Upper lobe of right lung (tissue), 1 donor: ENCODE measurements at regions not wholly inside any gene's neighbourhood (a gene's known extent, or its start where the extent isn't known, plus 50 kb on each side); places are given as distances from the start of the nearest gene placed in this dataset.

Experiments
- ATAC-seq: fragments of 200-7000 bp; cut with Tn5 transposase; one replicate; pipeline ENCODE4 v1.9.1; 2020; ENCODE audit warnings: mild to moderate bottlenecking, moderate library complexity
- DNase-seq: peaks from one replicate; pipeline ENCODE4 v3.0.0-alpha.2; 2020
- H3K27ac ChIP-seq: fragments of 200-600 bp; one replicate; pipeline ENCODE4 v1.8.0; 2022
- H3K27me3 ChIP-seq: fragments of 200-600 bp; one replicate; pipeline ENCODE4 v1.8.0; 2022; ENCODE audit warnings: mild to moderate bottlenecking
- H3K36me3 ChIP-seq: fragments of 200-600 bp; one replicate; pipeline ENCODE4 v1.8.0; 2022
- H3K4me1 ChIP-seq: fragments of 200-600 bp; one replicate; pipeline ENCODE4 v1.8.0; 2022
- H3K4me3 ChIP-seq: fragments of 200-600 bp; one replicate; pipeline ENCODE4 v1.8.0; 2022; ENCODE audit warnings: mild to moderate bottlenecking
- H3K9me3 ChIP-seq: fragments of 200-600 bp; one replicate; pipeline ENCODE4 v1.8.0; 2022
- intact Hi-C: fragments of 100-400 bp; cut with DNase I; formaldehyde crosslinking; loops from one replicate; pipeline ENCODE4 v1.11.0; 2022
- TF ChIP-seq, protein P1 (sequence below): fragments of 200-600 bp; IDR thresholded peaks from one replicate; pipeline ENCODE4 v1.8.0; 2022; ENCODE audit warnings: antibody characterized with exemption
- donor health status: DM: no; HTN: yes; CAD: no; lungs with severe emphysema.

DNA sequence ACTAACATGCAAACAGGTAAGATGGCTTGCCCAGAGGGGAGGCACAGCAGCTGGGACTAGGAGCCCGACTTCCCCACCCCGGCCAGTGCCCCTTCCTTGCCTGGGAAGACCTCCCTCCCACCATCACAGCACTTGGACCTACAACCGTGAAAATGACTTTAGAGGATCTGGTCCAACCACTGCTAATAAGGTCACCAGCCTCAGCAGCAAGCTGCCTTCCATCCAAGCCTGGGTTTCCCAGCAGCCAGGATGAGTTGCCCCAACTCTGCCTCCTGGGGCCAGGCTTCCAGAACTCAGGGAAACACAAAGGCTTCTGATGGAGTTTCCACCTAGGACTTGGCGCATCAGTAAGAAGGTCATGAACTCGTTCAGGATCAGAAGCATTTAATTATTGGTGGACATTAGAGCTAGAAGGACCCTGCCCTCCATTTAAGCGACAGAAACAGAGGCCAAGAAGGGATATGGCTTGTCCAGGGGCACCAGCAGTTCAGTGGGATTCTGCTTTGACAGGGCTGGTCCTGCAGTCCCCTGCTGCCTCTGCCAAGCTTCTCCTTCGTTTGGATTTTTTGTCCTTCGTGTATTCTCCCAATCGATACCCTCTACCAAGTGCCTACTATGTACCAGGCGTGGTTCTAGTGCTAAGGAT, 403.0 kb upstream of the ID2 start:
- Histone ChIP-seq H3K27ac (no peak overlapping the region), H3K4me3 (no peak overlapping the region), H3K27me3 (no peaks in the 10 kb centered on the region), H3K4me1 (no peaks in the 10 kb centered on the region), H3K9me3 (no peaks in the 10 kb centered on the region), H3K36me3 (no peaks in the 10 kb centered on the region)
- TF ChIP-seq, protein P1, sequence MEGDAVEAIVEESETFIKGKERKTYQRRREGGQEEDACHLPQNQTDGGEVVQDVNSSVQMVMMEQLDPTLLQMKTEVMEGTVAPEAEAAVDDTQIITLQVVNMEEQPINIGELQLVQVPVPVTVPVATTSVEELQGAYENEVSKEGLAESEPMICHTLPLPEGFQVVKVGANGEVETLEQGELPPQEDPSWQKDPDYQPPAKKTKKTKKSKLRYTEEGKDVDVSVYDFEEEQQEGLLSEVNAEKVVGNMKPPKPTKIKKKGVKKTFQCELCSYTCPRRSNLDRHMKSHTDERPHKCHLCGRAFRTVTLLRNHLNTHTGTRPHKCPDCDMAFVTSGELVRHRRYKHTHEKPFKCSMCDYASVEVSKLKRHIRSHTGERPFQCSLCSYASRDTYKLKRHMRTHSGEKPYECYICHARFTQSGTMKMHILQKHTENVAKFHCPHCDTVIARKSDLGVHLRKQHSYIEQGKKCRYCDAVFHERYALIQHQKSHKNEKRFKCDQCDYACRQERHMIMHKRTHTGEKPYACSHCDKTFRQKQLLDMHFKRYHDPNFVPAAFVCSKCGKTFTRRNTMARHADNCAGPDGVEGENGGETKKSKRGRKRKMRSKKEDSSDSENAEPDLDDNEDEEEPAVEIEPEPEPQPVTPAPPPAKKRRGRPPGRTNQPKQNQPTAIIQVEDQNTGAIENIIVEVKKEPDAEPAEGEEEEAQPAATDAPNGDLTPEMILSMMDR = no peak
- DNase-seq (no peak), ATAC-seq (no peak)
- intact Hi-C loops = no loop called here

DNA sequence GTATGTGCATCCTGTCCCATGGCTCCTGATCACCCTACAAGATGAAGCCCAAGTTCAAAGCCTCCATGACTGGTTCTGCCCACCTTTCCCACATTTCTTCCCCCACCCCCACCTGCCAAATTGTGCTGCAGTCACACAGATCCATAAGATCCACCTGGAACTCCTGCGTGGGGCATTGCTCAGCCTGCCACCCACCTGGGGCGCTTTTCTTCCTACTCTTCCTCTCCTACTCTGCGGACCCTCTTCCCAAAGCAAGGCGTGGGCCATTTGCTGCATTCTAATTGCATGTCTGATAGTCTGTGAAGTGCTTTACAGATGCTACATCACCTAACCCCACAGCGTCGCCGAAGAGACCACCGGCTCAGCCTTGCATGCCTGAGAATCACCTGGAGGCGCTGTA, 402.4 kb upstream of the ID2 start:
- Histone ChIP-seq H3K4me3 (no peak overlapping the region), H3K27ac (no peak overlapping the region), H3K9me3 (no peaks in the 10 kb centered on the region), H3K36me3 (no peaks in the 10 kb centered on the region), H3K4me1 (no peaks in the 10 kb centered on the region), H3K27me3 (no peaks in the 10 kb centered on the region)
- DNase-seq (no peak), ATAC-seq (no peak)
- intact Hi-C loops = no loop called here
- TF ChIP-seq, protein P1 = no peak

DNA sequence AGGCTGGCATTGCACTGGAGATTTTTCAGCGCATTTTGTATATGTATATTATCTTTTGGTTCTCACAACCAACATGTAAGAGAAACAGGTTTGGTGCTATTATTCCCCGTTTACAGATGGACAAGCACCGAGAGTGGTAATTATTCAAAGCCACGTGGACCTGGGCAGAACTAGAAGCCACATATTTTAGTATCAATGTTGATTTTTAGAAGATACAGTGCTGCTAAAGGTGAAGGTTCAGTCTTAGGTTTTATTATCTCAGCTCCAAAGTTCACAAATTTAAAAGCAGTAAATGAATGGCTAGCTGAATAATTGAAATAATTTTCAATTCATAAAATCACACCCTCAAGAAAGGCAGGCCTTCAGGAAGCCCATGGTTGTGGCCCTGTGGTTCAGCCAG, 400.6 kb upstream of the ID2 start:
- intact Hi-C loops = no loop called here
- TF ChIP-seq, protein P1 = no peak
- Histone ChIP-seq H3K27me3 (no peaks in the 10 kb centered on the region), H3K9me3 (no peaks in the 10 kb centered on the region), H3K27ac (no peak overlapping the region), H3K36me3 (no peaks in the 10 kb centered on the region), H3K4me1 (no peaks in the 10 kb centered on the region), H3K4me3 (peak overlapping the region; percentile 8)
- DNase-seq = no peak
- no peak for ATAC-seq

DNA sequence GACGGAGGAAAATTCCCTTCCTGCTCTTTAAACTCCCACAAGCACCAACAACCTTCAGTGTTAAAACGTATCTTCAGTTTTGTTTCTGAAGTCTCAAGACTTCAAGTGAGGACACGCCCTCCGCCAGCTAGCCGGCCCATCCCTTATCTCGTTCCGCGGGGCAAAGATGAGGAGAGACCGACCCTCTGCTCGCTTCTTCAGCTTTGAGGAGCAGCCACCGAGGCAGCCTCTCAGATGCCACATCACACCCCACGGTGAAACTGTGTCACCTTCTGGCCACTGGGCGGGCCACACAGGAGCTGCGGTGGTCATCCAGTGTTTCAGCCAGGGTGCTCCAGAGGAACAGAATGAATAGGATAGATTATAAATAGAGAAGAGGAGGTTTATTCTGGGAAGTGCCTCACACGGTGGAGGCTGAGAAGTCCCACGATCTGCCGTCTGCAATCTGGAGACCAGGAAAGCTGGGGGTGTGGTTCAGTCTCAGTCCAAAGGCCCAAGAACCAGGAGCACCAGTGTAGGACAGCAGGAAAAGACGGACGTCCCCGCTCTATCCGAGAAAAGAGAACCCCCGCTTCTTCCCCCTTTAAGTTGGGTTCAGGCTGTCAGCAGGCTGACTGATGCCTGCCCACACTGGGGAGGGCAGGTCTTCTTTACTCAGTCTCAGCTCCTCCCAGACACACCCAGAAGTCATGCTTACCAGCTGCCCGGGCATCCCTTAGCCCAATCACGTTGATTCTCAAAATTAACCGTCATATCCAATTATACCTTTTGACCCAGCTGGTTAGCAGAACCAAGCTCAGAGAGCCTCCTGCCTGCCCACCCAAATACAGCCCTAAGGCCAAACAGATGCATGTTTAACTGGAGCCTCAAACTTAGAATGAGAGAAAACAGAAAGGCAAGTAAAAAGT, 399.7 kb upstream of the ID2 start:
- Histone ChIP-seq H3K9me3 (no peaks in the 10 kb centered on the region), H3K4me3 (peak overlapping the region; percentile 16), H3K36me3 (no peaks in the 10 kb centered on the region), H3K27me3 (no peaks in the 10 kb centered on the region), H3K4me1 (no peaks in the 10 kb centered on the region), H3K27ac (no peak overlapping the region)
- ATAC-seq = peak; percentile 54
- intact Hi-C loops = no loop called here
- no peak for DNase-seq
- TF ChIP-seq, protein P1 = no peak

DNA sequence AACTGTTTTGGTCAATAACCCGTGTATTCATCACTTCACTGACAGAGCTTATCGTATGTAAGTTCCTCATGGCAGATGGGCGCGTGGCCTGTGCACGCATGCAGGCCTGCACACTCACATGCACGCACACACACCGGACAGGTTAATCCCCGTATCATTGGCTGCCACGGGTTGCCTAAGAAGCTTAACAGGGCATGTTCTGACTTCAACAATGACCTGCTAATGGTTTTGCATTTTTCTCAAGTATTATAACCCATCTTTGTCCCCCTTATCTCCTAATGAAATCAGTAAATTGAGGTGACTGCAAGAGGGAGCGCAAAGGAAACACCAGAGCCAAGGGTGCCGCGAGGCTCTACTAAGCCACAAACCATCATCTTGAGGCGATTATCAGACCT, 399.0 kb upstream of the ID2 start:
- TF ChIP-seq, protein P1 = no peak
- DNase-seq (no peak), ATAC-seq (no peak)
- intact Hi-C loops = no loop called here
- H3K9me3 ChIP-seq = no peaks in the 10 kb centered on the region
- H3K27me3 ChIP-seq = no peaks in the 10 kb centered on the region
- H3K4me1 ChIP-seq = no peaks in the 10 kb centered on the region
- no peaks in the 10 kb centered on the region for H3K36me3 ChIP-seq
- no peak overlapping the region for H3K4me3 ChIP-seq
- no peak overlapping the region for H3K27ac ChIP-seq
